PC-3 (cell line): ENCODE measurements at regions not wholly inside any gene's neighbourhood (a gene's known extent, or its start where the extent isn't known, plus 50 kb on each side); places are given as distances from the start of the nearest gene placed in this dataset.

Source experiments
- EZH2 ChIP-seq: fragments of 300-600 bp; sonication (generic); IDR thresholded peaks from one replicate; pipeline ENCODE4 v1.6.1; 2017; ENCODE audit warnings: antibody characterized with exemption, mild to moderate bottlenecking, low read length; ENCODE audit not compliant: unreplicated experiment
- TF ChIP-seq, protein P1 (sequence below): fragments of 300-600 bp; sonication (generic); conservative IDR thresholded peaks from 2 replicates; pipeline ENCODE4 v1.5.1; 2017; ENCODE audit warnings: antibody characterized with exemption, low read depth, mild to moderate bottlenecking, low read length

- TF ChIP-seq, protein P1, sequence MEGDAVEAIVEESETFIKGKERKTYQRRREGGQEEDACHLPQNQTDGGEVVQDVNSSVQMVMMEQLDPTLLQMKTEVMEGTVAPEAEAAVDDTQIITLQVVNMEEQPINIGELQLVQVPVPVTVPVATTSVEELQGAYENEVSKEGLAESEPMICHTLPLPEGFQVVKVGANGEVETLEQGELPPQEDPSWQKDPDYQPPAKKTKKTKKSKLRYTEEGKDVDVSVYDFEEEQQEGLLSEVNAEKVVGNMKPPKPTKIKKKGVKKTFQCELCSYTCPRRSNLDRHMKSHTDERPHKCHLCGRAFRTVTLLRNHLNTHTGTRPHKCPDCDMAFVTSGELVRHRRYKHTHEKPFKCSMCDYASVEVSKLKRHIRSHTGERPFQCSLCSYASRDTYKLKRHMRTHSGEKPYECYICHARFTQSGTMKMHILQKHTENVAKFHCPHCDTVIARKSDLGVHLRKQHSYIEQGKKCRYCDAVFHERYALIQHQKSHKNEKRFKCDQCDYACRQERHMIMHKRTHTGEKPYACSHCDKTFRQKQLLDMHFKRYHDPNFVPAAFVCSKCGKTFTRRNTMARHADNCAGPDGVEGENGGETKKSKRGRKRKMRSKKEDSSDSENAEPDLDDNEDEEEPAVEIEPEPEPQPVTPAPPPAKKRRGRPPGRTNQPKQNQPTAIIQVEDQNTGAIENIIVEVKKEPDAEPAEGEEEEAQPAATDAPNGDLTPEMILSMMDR = no peak; the same call in 1 of the 2 replicates
- no peak for TF ChIP-seq EZH2
Measured at GRCh38 chr2:104312684-104313083, 541.2 kb upstream of the POU3F3 start.
